ENCODE measurements at regions not wholly inside any gene's neighbourhood (a gene's known extent, or its start where the extent isn't known, plus 50 kb on each side); places are given as distances from the start of the nearest gene placed in this dataset.

DNA sequence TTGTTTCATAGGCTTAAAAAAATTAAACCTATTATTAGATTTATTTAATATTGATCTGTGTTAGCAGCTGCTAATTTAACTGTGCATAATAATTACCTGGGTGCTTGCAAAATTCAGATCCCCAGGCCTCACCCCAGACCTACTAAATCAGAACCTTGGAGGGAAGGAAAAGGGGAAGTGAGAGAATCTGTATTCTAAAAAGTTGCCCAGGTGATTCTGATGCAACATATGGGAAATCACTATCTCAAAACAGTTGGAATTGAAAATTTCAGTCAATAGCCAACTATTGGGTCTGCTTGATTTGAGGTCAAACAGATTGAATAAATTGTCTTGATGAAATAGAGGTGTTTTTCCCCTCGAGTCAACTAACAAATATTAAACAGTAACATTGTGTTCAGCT lies 538.5 kb upstream of the ADAMTS9 start:
- TF ChIP-seq, protein P1, sequence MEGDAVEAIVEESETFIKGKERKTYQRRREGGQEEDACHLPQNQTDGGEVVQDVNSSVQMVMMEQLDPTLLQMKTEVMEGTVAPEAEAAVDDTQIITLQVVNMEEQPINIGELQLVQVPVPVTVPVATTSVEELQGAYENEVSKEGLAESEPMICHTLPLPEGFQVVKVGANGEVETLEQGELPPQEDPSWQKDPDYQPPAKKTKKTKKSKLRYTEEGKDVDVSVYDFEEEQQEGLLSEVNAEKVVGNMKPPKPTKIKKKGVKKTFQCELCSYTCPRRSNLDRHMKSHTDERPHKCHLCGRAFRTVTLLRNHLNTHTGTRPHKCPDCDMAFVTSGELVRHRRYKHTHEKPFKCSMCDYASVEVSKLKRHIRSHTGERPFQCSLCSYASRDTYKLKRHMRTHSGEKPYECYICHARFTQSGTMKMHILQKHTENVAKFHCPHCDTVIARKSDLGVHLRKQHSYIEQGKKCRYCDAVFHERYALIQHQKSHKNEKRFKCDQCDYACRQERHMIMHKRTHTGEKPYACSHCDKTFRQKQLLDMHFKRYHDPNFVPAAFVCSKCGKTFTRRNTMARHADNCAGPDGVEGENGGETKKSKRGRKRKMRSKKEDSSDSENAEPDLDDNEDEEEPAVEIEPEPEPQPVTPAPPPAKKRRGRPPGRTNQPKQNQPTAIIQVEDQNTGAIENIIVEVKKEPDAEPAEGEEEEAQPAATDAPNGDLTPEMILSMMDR (IDR thresholded peaks at IDR 0.05) = no peak
- TF ChIP-seq POLR2AphosphoS5 (IDR thresholded peaks at IDR 0.05) = no peak
- no peak for TF ChIP-seq EP300 (IDR thresholded peaks at IDR 0.05)
- no peak for TF ChIP-seq POLR2A (IDR thresholded peaks at IDR 0.05; ENCODE audit: low read depth)
